ENCODE measurements at regions not wholly inside any gene's neighbourhood (a gene's known extent, or its start where the extent isn't known, plus 50 kb on each side); places are given as distances from the start of the nearest gene placed in this dataset.
A peak's percentile ranks its signal among the peaks of the same experiment; 100 is the strongest.

DNA sequence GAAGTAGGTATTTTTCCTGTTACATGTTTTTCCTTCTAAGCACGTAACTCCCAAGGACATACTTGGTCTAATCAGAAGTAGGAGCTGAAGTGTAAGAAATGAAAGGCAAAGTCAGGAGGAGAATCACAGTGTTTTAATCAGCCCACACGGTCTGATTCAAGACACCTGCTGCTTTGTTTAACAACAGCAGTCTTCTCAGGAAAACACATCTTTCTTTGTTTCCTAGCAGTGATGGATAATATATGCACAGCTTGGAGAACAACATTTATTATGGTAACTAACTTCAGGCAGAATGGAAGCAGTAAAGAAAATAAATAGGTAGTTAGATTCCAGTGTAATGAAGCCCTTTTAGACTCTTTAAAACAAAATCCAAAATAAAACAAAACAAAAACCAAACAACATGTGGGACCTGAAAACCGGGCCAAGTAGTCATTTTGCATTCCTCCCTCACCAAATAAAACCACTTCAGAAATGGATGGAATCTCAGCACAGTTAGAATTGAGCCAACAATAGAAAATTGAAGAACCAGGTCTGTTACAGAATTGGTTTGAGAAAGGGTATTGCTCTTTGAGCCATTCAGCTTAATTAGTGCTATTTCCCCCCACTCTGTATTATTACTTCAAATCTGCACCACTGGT is 61.1 kb upstream of the UGP2 start:
- peak; percentile 26 for DNase-seq (ENCODE audit: low read depth)

- DNase-seq (ENCODE audit: low read depth), result no peak
Measured at GRCh38 chr2:63784461-63784860, 57.2 kb upstream of the UGP2 start.

DNA sequence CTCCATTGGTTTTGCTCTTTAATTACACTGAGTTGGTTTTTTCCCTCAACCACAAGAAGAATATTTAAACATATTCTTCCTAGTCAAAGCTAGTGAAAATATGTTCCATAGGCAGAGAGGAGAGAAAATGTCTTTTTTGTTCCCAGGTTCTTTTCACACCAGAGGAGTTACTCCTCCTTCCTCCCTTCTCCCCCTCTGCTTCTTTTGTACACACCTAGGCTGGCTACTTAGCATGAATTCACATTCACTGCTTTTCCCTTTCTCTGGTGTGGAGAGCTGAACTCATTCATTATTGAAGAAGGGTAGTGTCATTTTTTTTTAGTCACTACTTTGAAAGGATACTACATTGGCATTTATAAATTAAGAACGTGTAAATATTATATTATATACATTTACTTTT is 56.6 kb upstream of the UGP2 start:
- DNase-seq (ENCODE audit: low read depth), result no peak

GRCh38 chr2:63786471-63786870 is 55.2 kb upstream of the UGP2 start:
- DNase-seq (ENCODE audit: low read depth), result no peak

- DNase-seq (ENCODE audit: low read depth), result peak; percentile 71
Measured at GRCh38 chr2:63788071-63788470, 53.6 kb upstream of the UGP2 start.

DNA sequence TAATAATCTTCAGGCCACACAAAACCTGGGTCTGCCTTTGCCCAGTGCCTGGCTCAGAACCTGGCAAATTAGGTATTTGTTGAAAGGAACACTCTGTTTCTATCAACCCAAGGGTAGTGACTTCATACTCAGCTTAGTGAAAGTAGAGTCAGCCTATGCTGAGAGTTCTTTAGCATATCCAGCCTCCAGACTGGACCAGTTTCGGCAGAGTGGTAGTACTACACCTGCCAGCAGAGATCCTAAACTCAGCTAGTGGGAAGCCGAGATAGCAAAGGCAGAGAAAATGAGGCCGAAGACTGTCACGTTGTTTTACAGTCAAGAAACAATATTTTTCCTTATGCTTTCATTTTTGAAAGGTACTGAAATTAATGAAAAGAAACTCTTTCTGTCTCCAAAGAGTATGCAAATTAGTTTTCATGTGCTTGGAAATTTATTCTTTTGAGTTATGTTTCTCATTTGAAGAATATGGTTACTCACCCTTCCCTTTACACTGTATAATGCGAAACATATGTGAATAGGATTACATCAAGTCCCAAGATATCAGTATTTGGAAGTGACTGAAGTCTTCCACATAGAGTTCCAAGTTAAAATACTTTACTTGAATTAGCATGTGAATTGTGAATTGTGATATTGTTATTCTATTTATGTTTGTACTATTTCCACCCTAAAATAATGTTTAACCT is 52.2 kb upstream of the UGP2 start:
- DNase-seq (ENCODE audit: low read depth), result peak; percentile 59

DNA sequence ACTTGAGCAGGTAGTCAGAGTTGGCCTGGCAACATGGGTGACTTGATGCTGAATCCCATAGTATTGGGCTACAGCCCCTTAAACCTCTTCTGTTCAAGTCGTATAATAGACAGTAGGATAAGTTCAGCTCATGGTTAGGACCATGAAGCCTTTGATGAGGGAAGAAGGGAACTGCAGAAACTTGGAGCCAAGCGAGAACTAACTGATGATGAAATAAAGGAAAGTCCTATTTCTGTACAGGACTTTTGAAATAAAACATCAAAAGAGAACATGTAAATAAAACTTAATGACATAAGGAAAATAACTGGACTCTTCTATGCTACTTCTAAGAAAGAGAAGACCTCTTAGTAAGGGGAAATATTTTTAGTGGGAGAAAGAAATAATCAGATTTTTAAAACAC is 51.2 kb upstream of the UGP2 start:
- no peak for DNase-seq (ENCODE audit: low read depth)

GRCh38 chr2:63790906-63791305 is 50.8 kb upstream of the UGP2 start:
- peak; percentile 89 for DNase-seq (ENCODE audit: low read depth)

- no peak for DNase-seq (ENCODE audit: low read depth)
Measured at GRCh38 chr2:63791387-63791786, 50.3 kb upstream of the UGP2 start.

Data from EH (cell line).